HG02642 (cell line): ENCODE measurements at regions not wholly inside any gene's neighbourhood (a gene's known extent, or its start where the extent isn't known, plus 50 kb on each side); places are given as distances from the start of the nearest gene placed in this dataset.

Experiments used
- ATAC-seq: cut with Tn5 transposase; IDR thresholded peaks from one replicate; pipeline ENCODE4 v1.9.1; 2021; ENCODE audit warnings: mild to moderate bottlenecking; ENCODE audit not compliant: unreplicated experiment, poor library complexity

GRCh38 chr3:82353306-82354171 lies 592.1 kb upstream of the GBE1 start:
- no peak for ATAC-seq

DNA sequence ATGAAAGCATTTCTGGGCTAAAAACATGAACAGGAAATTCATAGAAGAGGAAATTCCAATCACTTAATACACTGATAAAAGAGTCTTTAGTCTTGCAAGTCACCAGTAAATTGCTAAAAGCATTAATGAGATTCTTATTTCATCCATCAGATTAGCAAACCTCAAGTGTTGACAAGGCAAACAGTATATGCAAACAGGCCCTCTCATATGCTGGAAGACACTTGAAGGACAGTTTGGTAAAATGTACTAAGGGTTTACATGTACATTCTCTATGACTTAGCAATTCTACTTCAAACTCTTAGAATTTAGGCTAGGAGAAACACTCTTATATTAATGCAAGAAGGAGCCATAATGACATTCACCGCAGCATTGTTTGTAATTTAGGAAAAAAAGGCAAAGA lies 586.1 kb upstream of the GBE1 start:
- no peak for ATAC-seq

DNA sequence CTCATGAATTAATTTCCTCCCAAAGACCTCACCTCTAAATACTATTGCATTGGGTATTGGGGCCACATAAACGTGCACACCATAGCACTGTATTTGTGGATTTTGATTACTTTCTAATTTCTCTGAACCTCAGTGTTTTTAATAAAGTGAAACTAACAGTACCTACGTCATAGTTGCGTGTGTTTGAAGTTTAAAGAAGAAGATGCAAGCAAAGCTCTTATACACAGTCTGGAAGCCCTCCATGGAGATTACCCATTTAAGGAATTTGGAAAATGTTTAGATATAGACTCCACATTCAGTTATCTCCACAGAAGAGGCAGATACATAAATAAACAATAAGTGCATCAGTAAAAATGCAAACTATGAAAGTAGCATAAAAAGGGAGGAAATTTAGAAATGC lies 581.1 kb upstream of the GBE1 start:
- no peak for ATAC-seq

DNA sequence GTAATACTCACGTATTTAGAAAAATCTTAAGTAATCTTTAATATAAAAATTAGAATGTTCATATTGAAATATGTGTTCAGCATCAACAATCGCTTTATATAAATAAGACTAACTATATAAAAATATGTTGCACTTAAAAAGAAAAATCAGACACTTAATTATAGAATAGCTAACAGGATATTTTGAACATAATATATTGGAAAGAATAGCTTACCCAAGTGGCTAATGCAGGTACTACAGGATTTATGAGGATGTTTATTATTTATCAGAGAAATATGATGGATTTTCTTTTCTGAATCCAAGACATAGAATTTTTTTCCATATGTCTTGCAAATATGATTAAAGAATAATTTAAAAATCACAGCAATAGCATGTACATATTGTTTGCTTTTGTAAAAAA lies 567.9 kb upstream of the GBE1 start:
- ATAC-seq = no peak

DNA sequence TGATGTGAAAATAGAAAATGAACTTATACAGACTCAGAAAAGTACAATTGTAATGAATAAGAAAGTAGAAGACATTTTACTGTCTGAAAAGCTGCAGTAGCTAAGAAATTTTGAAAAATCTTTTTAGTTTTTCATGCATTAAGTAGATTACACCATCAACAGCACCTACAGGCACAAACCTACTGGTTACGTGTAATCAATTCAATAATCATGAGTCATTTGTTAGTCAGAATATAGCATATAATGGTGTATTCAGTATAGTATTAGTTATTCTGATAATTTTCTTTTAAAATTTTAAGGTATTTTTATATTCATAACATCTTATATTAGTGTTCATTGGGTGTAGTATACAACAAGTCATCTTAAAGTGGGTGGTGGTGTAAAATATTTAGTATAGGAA lies 550.5 kb upstream of the GBE1 start:
- ATAC-seq = no peak

GRCh38 chr3:82308755-82309154 lies 547.3 kb upstream of the GBE1 start:
- no peak for ATAC-seq

GRCh38 chr3:82306189-82306588 lies 544.7 kb upstream of the GBE1 start:
- ATAC-seq = no peak

DNA sequence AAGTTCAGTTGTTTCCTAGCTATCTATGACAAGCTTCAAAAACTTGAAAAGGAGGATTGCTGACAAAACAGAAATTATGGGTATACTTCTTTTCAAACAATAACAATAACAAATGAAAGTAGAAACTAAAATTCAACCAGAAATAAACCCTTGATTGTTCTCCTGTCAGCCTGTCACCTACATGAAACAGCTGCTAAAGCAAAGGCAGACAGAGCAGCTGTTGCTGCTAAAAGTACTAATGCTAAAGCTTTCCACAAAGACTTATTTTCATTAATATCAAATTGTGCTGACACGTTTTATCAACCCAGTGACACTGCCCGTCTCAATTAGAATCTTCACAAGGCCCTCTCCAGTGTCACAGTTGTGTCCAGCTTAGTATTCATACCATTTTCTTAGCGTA lies 533.2 kb upstream of the GBE1 start:
- ATAC-seq = no peak

GRCh38 chr3:82293867-82294266 lies 532.4 kb upstream of the GBE1 start:
- peak; percentile 75 for ATAC-seq

- ATAC-seq = no peak
Observed at GRCh38 chr3:82293435-82293834, 532.0 kb upstream of the GBE1 start.

DNA sequence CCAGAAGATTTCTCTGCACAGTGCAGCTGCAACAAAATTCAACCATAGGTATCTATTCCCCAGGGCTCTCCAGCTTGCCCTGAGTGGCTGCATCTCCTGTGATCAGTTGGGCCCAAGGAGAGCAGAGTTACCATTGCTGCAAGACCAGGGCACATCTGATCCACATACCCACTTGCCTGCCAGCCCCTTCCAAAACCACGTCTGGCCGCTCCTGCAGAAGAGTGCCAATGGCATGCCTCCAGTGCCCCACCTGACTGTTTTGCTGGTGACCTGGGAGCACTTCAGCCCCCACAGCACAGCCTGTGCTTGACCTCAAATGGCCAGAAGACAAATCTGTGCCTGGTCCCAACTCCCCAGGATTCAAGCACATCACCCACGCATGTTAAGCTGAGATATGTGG lies 526.1 kb upstream of the GBE1 start:
- no peak for ATAC-seq

DNA sequence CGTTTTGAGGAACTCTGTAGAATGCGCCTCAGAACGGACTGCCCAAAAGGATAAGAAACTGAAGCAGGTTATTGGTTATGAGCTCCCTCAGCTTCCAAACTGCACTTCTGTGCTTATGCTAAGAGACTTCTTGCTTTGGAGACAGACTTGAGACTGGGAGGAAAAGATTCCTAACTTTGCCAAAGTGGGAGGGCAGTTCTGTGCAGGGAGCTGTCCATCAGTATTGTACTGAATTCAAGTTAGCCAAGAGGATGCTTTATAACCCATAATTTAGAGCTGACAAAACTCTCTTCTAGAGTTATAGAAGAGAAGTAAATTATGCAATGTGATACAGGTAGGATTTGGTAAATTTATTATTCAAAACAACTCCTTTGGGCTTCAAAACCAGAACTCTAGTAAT lies 519.8 kb upstream of the GBE1 start:
- ATAC-seq = no peak

GRCh38 chr3:82276992-82277391 lies 515.5 kb upstream of the GBE1 start:
- ATAC-seq = no peak

- ATAC-seq = no peak
Observed at GRCh38 chr3:82274897-82275296, 513.5 kb upstream of the GBE1 start.

DNA sequence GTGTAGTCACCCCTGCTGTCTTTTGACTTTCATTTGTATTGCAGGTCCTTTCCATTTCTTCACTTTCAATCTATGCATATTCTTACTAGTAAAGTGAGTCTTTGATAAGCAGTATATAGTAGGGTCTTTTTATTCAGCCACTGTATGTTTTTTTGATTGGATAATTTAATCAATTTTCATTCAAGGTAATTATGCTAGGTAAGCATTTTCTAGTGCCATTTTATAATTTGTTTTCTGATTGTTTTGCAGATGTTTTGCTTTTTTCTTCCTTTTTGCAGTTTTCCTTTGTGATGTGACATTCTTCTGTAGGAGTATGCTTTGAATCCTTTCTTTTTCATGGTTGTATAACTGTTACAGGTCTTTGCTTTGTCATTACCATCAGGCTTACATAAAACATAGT lies 504.3 kb upstream of the GBE1 start:
- ATAC-seq = no peak

DNA sequence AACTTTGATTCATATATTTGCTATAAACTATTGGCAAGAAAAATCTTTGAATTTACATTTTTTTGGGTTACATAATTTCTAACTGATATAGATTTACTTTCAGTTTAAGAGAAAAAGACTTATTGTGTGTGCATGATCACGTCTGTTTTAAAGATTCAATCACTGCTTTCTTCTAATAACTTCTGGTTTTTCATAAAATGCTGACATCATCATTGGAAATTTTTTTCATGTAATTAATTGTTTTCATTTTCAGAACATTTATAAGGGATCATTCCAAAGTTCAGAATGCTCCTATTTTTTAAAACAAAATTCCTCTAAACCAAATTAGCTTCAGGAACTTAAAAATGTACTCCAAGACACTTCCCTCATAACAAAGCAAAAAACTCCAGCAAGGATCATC lies 500.7 kb upstream of the GBE1 start:
- ATAC-seq = no peak

GRCh38 chr3:82261637-82262036 lies 500.2 kb upstream of the GBE1 start:
- ATAC-seq = no peak

GRCh38 chr3:82261013-82261412 lies 499.6 kb upstream of the GBE1 start:
- no peak for ATAC-seq

DNA sequence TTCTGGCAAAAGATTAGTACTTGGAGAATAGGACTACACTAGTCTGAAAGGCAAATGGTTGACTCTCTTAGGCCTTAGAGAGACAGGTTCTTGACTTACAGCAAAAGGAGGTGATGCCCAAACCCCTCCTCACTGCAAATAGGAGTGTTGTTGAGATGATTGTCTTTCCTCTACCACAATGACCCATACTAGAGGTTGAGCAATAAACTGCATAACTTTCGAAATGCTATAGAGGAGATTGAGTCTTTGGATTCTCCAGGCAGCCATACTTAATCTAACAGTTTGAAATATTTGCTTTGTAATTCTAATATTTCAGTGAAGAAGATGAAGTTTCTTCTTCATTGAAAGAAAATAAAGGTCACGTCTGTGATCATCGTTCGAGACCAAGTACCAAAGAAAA lies 498.5 kb upstream of the GBE1 start:
- no peak for ATAC-seq

DNA sequence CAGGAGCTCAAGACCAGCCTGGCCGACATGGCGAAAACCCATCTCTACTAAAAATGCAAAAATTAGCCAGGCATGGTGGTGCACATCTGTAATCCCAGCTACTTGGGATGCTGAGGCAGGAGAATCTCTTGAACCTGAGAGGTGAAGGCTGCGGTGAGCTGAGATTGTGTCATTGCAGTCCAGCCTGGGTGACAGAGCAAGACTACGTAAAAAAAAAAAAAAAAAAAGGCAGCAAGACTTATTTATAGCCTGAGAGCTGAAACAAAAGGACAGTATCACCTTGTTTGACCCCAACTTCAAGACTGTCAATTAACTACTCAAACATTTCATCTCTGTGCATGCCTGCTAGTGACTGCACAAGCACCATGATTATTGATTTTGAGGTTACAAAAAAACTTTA lies 478.9 kb upstream of the GBE1 start:
- ATAC-seq = no peak

DNA sequence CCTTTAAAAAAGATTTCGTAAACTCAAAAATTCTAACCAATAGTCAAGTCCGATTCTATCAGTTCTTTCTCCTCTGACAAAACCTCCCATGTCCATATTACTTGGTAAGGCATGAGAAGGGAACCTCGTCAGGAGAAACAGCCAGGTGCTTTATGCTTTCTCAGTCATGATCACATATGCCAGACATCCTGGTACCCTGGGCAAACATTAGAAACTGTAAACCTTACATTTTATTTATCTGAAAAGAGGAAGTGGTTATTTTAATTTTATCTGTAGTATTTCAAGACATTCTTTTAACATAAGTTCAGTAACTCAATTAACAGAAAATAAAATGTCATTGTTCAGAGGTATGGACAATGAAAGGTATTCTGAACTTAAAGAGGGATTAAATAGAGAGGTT lies 474.8 kb upstream of the GBE1 start:
- no peak for ATAC-seq

GRCh38 chr3:82229397-82229796 lies 468.0 kb upstream of the GBE1 start:
- ATAC-seq = peak; percentile 83
